ENCODE measurements at regions not wholly inside any gene's neighbourhood (a gene's known extent, or its start where the extent isn't known, plus 50 kb on each side); places are given as distances from the start of the nearest gene placed in this dataset.

DNA sequence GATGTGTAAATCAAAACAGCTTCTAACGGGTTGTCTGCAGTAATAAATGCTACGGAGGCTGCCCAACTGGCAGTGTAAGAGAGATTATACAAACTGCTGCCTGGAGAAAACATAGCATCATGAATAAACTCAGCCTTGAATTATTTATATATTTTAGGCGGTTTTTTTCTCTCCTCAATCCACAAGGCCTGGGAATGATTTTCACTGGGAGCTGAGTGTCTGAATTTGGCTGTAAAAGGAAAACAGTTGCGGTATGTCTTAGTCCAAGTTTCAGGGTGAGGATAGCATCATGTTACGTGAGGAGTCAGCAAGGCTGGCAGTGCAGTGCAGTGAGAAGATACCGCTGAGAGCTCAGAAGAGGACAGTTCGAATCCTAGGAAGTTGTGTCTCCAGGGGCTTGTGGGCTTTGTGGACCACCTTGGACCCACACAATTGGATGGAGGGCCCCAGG lies 291.5 kb upstream of the BOD1L1 start:
- TF ChIP-seq, protein P1, sequence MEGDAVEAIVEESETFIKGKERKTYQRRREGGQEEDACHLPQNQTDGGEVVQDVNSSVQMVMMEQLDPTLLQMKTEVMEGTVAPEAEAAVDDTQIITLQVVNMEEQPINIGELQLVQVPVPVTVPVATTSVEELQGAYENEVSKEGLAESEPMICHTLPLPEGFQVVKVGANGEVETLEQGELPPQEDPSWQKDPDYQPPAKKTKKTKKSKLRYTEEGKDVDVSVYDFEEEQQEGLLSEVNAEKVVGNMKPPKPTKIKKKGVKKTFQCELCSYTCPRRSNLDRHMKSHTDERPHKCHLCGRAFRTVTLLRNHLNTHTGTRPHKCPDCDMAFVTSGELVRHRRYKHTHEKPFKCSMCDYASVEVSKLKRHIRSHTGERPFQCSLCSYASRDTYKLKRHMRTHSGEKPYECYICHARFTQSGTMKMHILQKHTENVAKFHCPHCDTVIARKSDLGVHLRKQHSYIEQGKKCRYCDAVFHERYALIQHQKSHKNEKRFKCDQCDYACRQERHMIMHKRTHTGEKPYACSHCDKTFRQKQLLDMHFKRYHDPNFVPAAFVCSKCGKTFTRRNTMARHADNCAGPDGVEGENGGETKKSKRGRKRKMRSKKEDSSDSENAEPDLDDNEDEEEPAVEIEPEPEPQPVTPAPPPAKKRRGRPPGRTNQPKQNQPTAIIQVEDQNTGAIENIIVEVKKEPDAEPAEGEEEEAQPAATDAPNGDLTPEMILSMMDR (IDR thresholded peaks at IDR 0.05) = no peak
- TF ChIP-seq POLR2A (IDR thresholded peaks at IDR 0.05) = no peak

All from adrenal gland (tissue), 5 donors.